ENCODE measurements at regions not wholly inside any gene's neighbourhood (a gene's known extent, or its start where the extent isn't known, plus 50 kb on each side); places are given as distances from the start of the nearest gene placed in this dataset.

DNA sequence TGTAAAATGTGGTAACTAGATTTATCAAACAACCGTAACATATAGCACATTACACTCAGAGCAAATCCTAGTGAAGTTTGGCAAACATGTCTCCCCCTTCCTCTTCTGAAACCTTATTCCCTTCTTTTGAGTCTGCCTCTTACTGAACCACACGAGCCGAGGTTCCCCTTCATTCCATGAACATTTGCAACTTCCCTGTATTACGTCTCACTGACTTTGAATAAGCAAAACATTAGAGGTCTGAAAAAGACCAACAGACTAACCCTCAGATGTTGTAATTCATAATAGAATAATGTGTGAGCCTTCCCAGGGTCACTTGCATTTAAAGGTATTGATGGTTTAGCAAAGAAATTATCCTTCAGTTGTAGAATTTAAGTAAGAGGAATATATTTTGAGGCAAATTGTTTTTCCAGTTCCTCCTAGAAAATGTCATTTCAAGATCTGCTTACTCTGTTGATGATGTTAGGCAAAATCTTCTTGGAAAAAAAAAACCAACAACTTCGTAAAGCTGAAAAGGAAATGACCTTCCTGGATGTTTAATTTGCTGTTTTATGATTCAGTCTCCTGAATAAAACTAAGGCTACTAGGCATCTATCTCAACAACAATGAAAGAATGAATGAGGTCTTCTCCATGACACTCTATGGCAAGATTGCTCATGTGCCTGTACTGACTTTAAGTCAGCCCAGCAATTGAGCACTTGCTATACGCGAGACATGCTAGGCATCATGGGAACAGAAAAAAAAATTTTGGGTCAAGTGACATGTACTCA lies 296.9 kb upstream of the NECTIN3 start:
- H3K4me1 Mint-ChIP-seq (ENCODE audit: low read depth) = no peaks in the 10 kb centered on the region
- no peak overlapping the region for H3K4me3 Mint-ChIP-seq
- H3K36me3 Mint-ChIP-seq (ENCODE audit: low read depth) = no peaks in the 10 kb centered on the region
- no peaks in the 10 kb centered on the region for H3K27me3 Mint-ChIP-seq
- intact Hi-C loops (cut with micrococcal nuclease) = no loop called here
- no peak overlapping the region for H3K27ac Mint-ChIP-seq
- H3K9me3 Mint-ChIP-seq = peaks cover 9% of the 10 kb centered on the region

GRCh38 chr3:110779581-110779980 lies 292.0 kb upstream of the NECTIN3 start:
- no peaks in the 10 kb centered on the region for H3K27me3 Mint-ChIP-seq
- no peaks in the 10 kb centered on the region for H3K36me3 Mint-ChIP-seq (ENCODE audit: low read depth)
- H3K4me1 Mint-ChIP-seq (ENCODE audit: low read depth) = no peaks in the 10 kb centered on the region
- intact Hi-C loops (cut with micrococcal nuclease) = no loop called here
- no peak overlapping the region for H3K4me3 Mint-ChIP-seq
- no peak overlapping the region for H3K27ac Mint-ChIP-seq
- H3K9me3 Mint-ChIP-seq = peaks cover 9% of the 10 kb centered on the region

DNA sequence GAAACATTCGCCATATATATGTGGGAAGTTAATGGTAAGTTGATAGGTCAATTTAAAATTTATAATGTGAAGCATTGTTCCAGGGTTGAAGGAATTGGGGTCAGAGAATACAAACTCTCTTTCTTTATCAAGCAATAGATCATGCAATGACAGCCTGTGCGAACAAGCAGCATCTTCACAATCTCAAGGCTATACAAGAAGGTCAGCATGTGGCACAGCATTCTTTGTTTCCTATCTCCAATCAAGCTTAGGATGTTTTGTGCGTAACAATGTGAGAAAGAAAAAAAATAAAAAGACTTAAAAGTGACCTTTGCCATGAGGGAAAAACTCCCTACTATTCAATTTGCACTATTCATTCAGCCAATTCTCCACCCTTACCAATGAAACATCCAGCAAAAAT lies 288.1 kb upstream of the NECTIN3 start:
- Mint-ChIP-seq H3K36me3 (ENCODE audit: low read depth) (no peaks in the 10 kb centered on the region), H3K4me1 (ENCODE audit: low read depth) (no peaks in the 10 kb centered on the region), H3K27me3 (no peaks in the 10 kb centered on the region), H3K27ac (no peak overlapping the region), H3K4me3 (no peak overlapping the region), H3K9me3 (peaks cover 9% of the 10 kb centered on the region)
- intact Hi-C loops (cut with micrococcal nuclease) = no loop called here

DNA sequence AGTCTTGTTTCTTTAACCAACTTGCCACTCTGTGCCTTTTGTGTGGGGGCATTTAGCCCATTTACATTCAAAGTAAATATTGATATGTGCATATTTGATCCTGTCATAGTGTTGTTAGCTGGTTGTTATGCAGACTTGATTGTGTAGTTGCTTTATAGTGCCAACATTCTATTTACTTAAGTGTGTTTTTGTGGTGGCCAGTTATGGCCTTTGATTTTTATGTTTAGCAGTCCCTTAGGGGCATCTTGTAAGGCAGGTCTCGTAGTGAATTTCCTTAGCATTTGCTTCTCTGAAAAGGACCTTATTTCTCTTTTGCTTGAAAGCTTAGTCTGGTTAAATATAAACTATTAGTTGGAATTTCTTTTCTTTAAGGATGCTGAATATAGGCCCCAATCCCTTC lies 282.8 kb upstream of the NECTIN3 start:
- Mint-ChIP-seq H3K4me1 (ENCODE audit: low read depth) (no peaks in the 10 kb centered on the region), H3K27me3 (no peaks in the 10 kb centered on the region), H3K4me3 (no peak overlapping the region), H3K36me3 (ENCODE audit: low read depth) (no peaks in the 10 kb centered on the region), H3K27ac (no peak overlapping the region), H3K9me3 (no peaks in the 10 kb centered on the region)
- intact Hi-C loops (cut with micrococcal nuclease) = no loop called here

- Mint-ChIP-seq H3K9me3 (no peaks in the 10 kb centered on the region), H3K4me1 (ENCODE audit: low read depth) (no peaks in the 10 kb centered on the region), H3K27me3 (no peaks in the 10 kb centered on the region), H3K36me3 (ENCODE audit: low read depth) (no peaks in the 10 kb centered on the region), H3K4me3 (no peak overlapping the region), H3K27ac (no peak overlapping the region)
- intact Hi-C loops (cut with micrococcal nuclease) = no loop called here
Observed at GRCh38 chr3:110789315-110789714, 282.3 kb upstream of the NECTIN3 start.

- Mint-ChIP-seq H3K36me3 (ENCODE audit: low read depth) (no peaks in the 10 kb centered on the region), H3K27me3 (no peaks in the 10 kb centered on the region), H3K27ac (no peak overlapping the region), H3K4me1 (ENCODE audit: low read depth) (no peaks in the 10 kb centered on the region), H3K4me3 (no peak overlapping the region), H3K9me3 (no peaks in the 10 kb centered on the region)
- intact Hi-C loops (cut with micrococcal nuclease) = no loop called here
Observed at GRCh38 chr3:110790631-110791030, 281.0 kb upstream of the NECTIN3 start.

DNA sequence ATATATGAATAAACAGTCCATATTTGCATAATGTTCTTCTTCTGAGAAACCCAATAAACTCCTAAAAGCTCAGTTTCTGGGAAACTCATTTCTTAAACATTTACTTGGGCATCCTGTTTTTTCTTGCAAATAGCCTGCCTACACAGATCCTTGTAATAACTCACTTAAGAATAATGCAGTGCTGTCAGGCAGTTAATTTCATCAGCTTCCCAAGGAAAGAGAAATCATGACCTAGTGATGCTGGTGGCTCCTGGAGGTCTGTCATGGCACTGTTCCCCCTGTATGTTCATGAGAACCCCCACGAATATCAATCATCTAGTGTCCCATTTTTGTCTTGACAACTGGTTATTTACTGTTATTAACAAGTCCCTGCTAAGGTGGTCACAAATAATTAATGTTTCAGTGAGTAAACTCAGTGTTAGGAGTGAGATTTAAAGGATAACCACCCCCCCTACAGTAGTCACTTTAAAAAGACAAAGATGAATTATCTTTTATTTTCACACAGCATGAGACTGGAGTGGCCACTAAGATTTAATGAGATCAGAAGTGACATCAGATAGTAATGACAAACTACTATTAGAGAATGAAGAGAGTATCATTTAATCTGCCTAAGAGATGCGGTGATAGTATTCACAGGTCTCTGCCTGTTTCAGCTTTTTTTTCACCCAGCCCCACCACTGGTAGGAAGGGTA lies 279.5 kb upstream of the NECTIN3 start:
- no peak overlapping the region for H3K4me3 Mint-ChIP-seq
- intact Hi-C loops (cut with micrococcal nuclease) = no loop called here
- no peaks in the 10 kb centered on the region for H3K9me3 Mint-ChIP-seq
- H3K27me3 Mint-ChIP-seq = no peaks in the 10 kb centered on the region
- H3K36me3 Mint-ChIP-seq (ENCODE audit: low read depth) = no peaks in the 10 kb centered on the region
- H3K4me1 Mint-ChIP-seq (ENCODE audit: low read depth) = no peaks in the 10 kb centered on the region
- H3K27ac Mint-ChIP-seq = no peak overlapping the region

GRCh38 chr3:110793611-110794010 lies 278.0 kb upstream of the NECTIN3 start:
- intact Hi-C loops (cut with micrococcal nuclease) = no loop called here
- no peaks in the 10 kb centered on the region for H3K4me1 Mint-ChIP-seq (ENCODE audit: low read depth)
- no peak overlapping the region for H3K27ac Mint-ChIP-seq
- no peaks in the 10 kb centered on the region for H3K36me3 Mint-ChIP-seq (ENCODE audit: low read depth)
- no peak overlapping the region for H3K4me3 Mint-ChIP-seq
- no peaks in the 10 kb centered on the region for H3K9me3 Mint-ChIP-seq
- no peaks in the 10 kb centered on the region for H3K27me3 Mint-ChIP-seq

- H3K4me3 Mint-ChIP-seq = no peak overlapping the region
- intact Hi-C loops (cut with micrococcal nuclease) = no loop called here
- H3K27ac Mint-ChIP-seq = no peak overlapping the region
- H3K9me3 Mint-ChIP-seq = no peaks in the 10 kb centered on the region
- H3K4me1 Mint-ChIP-seq (ENCODE audit: low read depth) = no peaks in the 10 kb centered on the region
- H3K27me3 Mint-ChIP-seq = no peaks in the 10 kb centered on the region
- no peaks in the 10 kb centered on the region for H3K36me3 Mint-ChIP-seq (ENCODE audit: low read depth)
Observed at GRCh38 chr3:110795163-110795562, 276.5 kb upstream of the NECTIN3 start.

- H3K4me3 Mint-ChIP-seq = no peak overlapping the region
- no peak overlapping the region for H3K27ac Mint-ChIP-seq
- H3K27me3 Mint-ChIP-seq = no peaks in the 10 kb centered on the region
- intact Hi-C loops (cut with micrococcal nuclease) = no loop called here
- H3K9me3 Mint-ChIP-seq = peaks cover 7% of the 10 kb centered on the region
- no peaks in the 10 kb centered on the region for H3K4me1 Mint-ChIP-seq (ENCODE audit: low read depth)
- no peaks in the 10 kb centered on the region for H3K36me3 Mint-ChIP-seq (ENCODE audit: low read depth)
Observed at GRCh38 chr3:110799271-110799670, 272.3 kb upstream of the NECTIN3 start.

GRCh38 chr3:110804856-110805255 lies 266.8 kb upstream of the NECTIN3 start:
- Mint-ChIP-seq H3K27ac (no peak overlapping the region), H3K36me3 (ENCODE audit: low read depth) (no peaks in the 10 kb centered on the region), H3K4me1 (ENCODE audit: low read depth) (no peaks in the 10 kb centered on the region), H3K9me3 (peaks cover 7% of the 10 kb centered on the region), H3K4me3 (no peak overlapping the region), H3K27me3 (no peaks in the 10 kb centered on the region)
- intact Hi-C loops (cut with micrococcal nuclease) = no loop called here

GRCh38 chr3:110806924-110807323 lies 264.7 kb upstream of the NECTIN3 start:
- intact Hi-C loops (cut with micrococcal nuclease) = no loop called here
- peaks cover under 1% of the 10 kb centered on the region for H3K9me3 Mint-ChIP-seq
- no peaks in the 10 kb centered on the region for H3K4me1 Mint-ChIP-seq (ENCODE audit: low read depth)
- H3K27ac Mint-ChIP-seq = no peak overlapping the region
- no peak overlapping the region for H3K4me3 Mint-ChIP-seq
- H3K27me3 Mint-ChIP-seq = no peaks in the 10 kb centered on the region
- no peaks in the 10 kb centered on the region for H3K36me3 Mint-ChIP-seq (ENCODE audit: low read depth)

DNA sequence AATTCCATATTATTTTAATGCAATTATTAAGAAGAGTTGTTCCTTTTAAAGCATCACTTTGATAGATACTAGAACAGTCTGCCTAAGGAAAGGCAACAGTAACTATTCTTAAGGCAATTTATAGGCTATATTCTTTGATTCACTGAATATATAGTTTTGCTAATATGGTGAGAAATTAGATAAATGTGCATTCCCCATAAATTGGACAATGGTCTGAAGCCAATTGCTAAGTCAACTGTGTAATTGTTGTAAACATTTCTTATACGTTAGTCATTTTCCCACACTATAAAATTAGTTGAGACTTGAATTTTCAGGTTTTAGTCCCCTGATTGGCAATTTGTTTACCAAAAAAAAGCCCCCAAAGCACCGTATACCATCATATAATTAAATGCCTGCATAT lies 263.0 kb upstream of the NECTIN3 start:
- Mint-ChIP-seq H3K27me3 (no peaks in the 10 kb centered on the region), H3K4me1 (ENCODE audit: low read depth) (no peaks in the 10 kb centered on the region), H3K4me3 (no peak overlapping the region), H3K36me3 (ENCODE audit: low read depth) (no peaks in the 10 kb centered on the region), H3K9me3 (no peaks in the 10 kb centered on the region), H3K27ac (no peak overlapping the region)
- intact Hi-C loops (cut with micrococcal nuclease) = no loop called here

GRCh38 chr3:110810356-110810755 lies 261.3 kb upstream of the NECTIN3 start:
- H3K27ac Mint-ChIP-seq = no peak overlapping the region
- no peaks in the 10 kb centered on the region for H3K27me3 Mint-ChIP-seq
- no peaks in the 10 kb centered on the region for H3K4me1 Mint-ChIP-seq (ENCODE audit: low read depth)
- no peaks in the 10 kb centered on the region for H3K9me3 Mint-ChIP-seq
- intact Hi-C loops (cut with micrococcal nuclease) = no loop called here
- no peaks in the 10 kb centered on the region for H3K36me3 Mint-ChIP-seq (ENCODE audit: low read depth)
- no peak overlapping the region for H3K4me3 Mint-ChIP-seq

GRCh38 chr3:110811050-110811449 lies 260.6 kb upstream of the NECTIN3 start:
- no peaks in the 10 kb centered on the region for H3K4me1 Mint-ChIP-seq (ENCODE audit: low read depth)
- H3K27ac Mint-ChIP-seq = no peak overlapping the region
- H3K9me3 Mint-ChIP-seq = no peaks in the 10 kb centered on the region
- H3K36me3 Mint-ChIP-seq (ENCODE audit: low read depth) = no peaks in the 10 kb centered on the region
- intact Hi-C loops (cut with micrococcal nuclease) = no loop called here
- no peaks in the 10 kb centered on the region for H3K27me3 Mint-ChIP-seq
- no peak overlapping the region for H3K4me3 Mint-ChIP-seq
